Pancreas (tissue), 10 donors: ENCODE measurements at regions not wholly inside any gene's neighbourhood (a gene's known extent, or its start where the extent isn't known, plus 50 kb on each side); places are given as distances from the start of the nearest gene placed in this dataset.

ENCODE experiments used
- ATAC-seq, 4 donors: fragments of 200-7000 bp; cut with Tn5 transposase; one replicate each; pipeline versions ENCODE4 v1.8.0 to v1.9.1; 2020; ENCODE audit warnings: mild to moderate bottlenecking in 4 of 4, moderate library complexity in 4 of 4
- DNase-seq, 6 donors: peaks; one replicate each; pipeline ENCODE4 v3.0.0-alpha.2; 2020
- FAIRE-seq: peaks from 2 replicates; lab custom pipeline; 2012; peaks lifted over from hg19 to GRCh38; lab: Jason Lieb, UNC
- H3K27ac ChIP-seq, 4 donors: fragments of 200-600 bp; sonication (generic); 1 replicate in 3 of 4; 2 replicates in 1 of 4; pipeline versions ENCODE4 v1.5.0 to v1.8.0; 2020
- H3K27me3 ChIP-seq, 4 donors: fragments of 200-600 bp; one replicate each; pipeline ENCODE4 v1.8.0; 2021
- H3K36me3 ChIP-seq, 3 donors: fragments of 200-600 bp; sonication (generic) in 1 of 3; one replicate each; pipeline versions ENCODE4 v1.5.0 to v1.8.0; 2020 to 2021
- H3K4me1 ChIP-seq, 3 donors: fragments of 200-600 bp; one replicate each; pipeline ENCODE4 v1.8.0; 2021
- H3K4me3 ChIP-seq, 4 donors: fragments of 200-600 bp; sonication (generic) in 2 of 4; one replicate each; pipeline versions ENCODE4 v1.5.0 to v1.8.0; 2020 to 2021
- H3K9me3 ChIP-seq, 4 donors: fragments of 200-600 bp; one replicate each; pipeline ENCODE4 v1.8.0; 2021
- WGBS, 2 donors: extraction: QIAGEN DNeasy Blood & Tissue Kit; methylation state at CpG; one replicate each; pipeline ENCODE4 v1.1.7; 2013; 5-methylcytosine and 5-hydroxymethylcytosine counted together
- intact Hi-C, 3 donors: fragments of 100-400 bp; cut with DNase I; formaldehyde crosslinking; loops; one replicate each; pipeline versions ENCODE4 v1.11.1 to v1.14.2; 2022
- TF ChIP-seq, protein P1 (sequence below), 4 donors: fragments of 200-600 bp; sonication (generic) in 3 of 4; IDR thresholded peaks; one replicate each; pipeline versions ENCODE4 v1.5.0 to v1.8.0; 2021; ENCODE audit warnings: antibody characterized with exemption in 4 of 4
- donor health status: healthy with polysubstance abuse.
- donor health status: DM: no; HTN: no; CAD: no; lungs with moderate emphysema.
- donor health status: DM: no; HTN: no; CAD: no.
- donor health status: control.
- donor health status: control.
- donor health status: Bipolar disorder and iron deficiency.
- donor health status: DM: yes; HTN: yes; CAD: no.
- donor health status: DM: no; HTN: no; CAD: no.
- donor health status: DM: no; HTN: no; CAD: no.
- donor health status: DM: yes; HTN: yes; CAD: no.

DNA sequence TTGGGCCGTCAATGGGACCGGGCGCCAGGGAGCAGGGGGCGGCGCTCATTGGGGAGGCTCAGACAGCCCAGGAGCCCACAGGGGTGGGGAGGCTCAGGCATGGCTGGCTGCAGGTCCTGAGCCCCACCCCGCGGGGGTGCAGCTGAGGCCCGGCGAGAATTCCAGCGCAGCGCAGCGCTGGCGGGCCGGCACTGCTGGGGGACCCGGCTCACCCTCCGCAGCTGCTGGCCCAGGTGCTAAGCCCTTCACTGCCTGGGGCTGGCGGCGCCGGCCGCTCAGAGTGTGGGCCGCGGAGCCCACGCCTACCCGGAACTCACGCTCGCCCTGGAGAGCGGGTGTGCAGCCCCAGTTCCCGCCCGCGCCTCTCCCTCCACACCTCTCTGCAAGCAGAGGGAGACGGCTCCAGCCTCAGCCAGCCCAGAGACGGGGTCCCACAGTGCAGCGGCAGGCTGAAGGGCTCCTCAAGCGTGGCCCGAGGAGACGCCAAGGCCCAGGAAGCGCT is 1227.4 kb downstream of the PCDH17 start:
- ATAC-seq, result no peak
- Histone ChIP-seq H3K27ac (no peak overlapping the region), H3K9me3 (no peaks in the 10 kb centered on the region), H3K27me3 (no peaks in the 10 kb centered on the region), H3K4me3 (no peak overlapping the region), H3K4me1 (no peaks in the 10 kb centered on the region), H3K36me3 (no peaks in the 10 kb centered on the region)
- FAIRE-seq, result no peak
- intact Hi-C loops, result no loop called here
- DNase-seq, result no peak
- WGBS, 2 donors, result 94 to 96% methylated on average over 31 to 37 of the region's 37 CpGs
- TF ChIP-seq, protein P1, sequence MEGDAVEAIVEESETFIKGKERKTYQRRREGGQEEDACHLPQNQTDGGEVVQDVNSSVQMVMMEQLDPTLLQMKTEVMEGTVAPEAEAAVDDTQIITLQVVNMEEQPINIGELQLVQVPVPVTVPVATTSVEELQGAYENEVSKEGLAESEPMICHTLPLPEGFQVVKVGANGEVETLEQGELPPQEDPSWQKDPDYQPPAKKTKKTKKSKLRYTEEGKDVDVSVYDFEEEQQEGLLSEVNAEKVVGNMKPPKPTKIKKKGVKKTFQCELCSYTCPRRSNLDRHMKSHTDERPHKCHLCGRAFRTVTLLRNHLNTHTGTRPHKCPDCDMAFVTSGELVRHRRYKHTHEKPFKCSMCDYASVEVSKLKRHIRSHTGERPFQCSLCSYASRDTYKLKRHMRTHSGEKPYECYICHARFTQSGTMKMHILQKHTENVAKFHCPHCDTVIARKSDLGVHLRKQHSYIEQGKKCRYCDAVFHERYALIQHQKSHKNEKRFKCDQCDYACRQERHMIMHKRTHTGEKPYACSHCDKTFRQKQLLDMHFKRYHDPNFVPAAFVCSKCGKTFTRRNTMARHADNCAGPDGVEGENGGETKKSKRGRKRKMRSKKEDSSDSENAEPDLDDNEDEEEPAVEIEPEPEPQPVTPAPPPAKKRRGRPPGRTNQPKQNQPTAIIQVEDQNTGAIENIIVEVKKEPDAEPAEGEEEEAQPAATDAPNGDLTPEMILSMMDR (IDR thresholded peaks at IDR 0.05), result no peak

DNA sequence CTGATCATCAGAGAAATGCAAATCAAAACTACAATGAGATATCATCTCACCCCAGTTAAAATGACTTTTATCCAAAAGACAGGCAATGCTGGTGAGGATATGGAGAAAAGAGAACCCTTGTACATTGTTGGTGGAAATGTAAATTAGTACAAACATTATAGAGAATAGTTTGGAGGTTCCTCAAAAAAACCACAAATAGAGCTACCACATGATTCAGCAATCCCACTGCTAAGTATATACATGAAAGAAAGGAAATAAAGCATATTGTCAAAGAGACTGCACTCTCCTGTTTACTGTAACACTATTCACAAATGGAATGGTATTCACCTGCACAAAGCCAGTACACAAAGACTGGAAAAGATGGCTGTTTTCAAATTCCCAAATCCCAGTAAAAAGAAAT is 1233.7 kb downstream of the PCDH17 start:
- Histone ChIP-seq H3K9me3 (no peaks in the 10 kb centered on the region), H3K4me1 (no peaks in the 10 kb centered on the region), H3K27me3 (no peaks in the 10 kb centered on the region), H3K4me3 (no peak overlapping the region), H3K27ac (no peak overlapping the region), H3K36me3 (no peaks in the 10 kb centered on the region)
- DNase-seq (no peak), FAIRE-seq (no peak), ATAC-seq (no peak)
- TF ChIP-seq, protein P1 (IDR thresholded peaks at IDR 0.05), result no peak
- intact Hi-C loops, result no loop called here

DNA sequence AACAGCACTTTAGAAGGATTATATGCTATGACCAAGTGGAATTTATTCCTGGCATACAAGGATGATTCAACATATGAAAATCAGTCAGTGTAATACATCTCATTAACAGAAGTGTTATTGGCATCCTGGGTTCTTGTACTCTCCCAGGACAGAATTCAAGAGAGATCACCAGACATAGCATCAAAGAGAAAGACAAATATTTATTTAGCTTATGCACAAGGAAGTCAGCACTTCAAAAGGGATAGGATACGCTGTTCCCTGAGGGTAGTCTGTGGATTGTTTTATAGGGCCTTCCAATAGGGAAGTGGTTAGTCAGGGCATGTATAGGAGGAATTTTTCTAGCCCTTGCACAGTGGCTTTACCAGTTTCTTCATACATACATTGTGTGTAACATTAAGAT is 1238.0 kb downstream of the PCDH17 start:
- no peak for FAIRE-seq
- Histone ChIP-seq H3K27me3 (no peaks in the 10 kb centered on the region), H3K4me1 (no peaks in the 10 kb centered on the region), H3K9me3 (no peaks in the 10 kb centered on the region), H3K4me3 (no peak overlapping the region), H3K27ac (no peak overlapping the region), H3K36me3 (no peaks in the 10 kb centered on the region)
- DNase-seq, result no peak
- ATAC-seq, result no peak
- WGBS, 2 donors, result 73 to 81% methylated on average over 1 of the region's 1 CpG
- TF ChIP-seq, protein P1 (IDR thresholded peaks at IDR 0.05), result no peak
- intact Hi-C loops, result no loop called here

DNA sequence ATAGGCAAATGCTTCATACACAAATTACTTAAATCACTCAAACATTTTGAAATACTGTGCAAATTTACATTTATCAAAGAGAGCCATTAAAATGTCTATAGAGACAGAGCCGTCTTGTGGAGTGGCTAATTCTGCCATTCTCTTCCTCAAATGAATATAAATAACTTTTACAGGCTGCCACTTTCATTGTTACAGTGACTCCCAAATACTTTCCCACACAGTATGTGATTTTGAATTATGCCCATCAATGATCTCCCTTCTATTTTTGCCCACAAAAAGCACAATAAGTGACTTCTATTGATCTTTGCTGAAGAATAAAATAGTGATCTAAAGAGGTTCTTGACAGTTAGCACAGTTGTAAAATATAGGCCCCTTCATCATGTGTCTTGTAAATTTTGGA is 1244.9 kb downstream of the PCDH17 start:
- FAIRE-seq, result no peak
- TF ChIP-seq, protein P1 (IDR thresholded peaks at IDR 0.05), result no peak
- 82 to 83% methylated on average over 1 of the region's 1 CpG for WGBS, 2 donors
- no peak for ATAC-seq
- Histone ChIP-seq H3K27ac (no peak overlapping the region), H3K36me3 (no peaks in the 10 kb centered on the region), H3K4me1 (no peaks in the 10 kb centered on the region), H3K4me3 (no peak overlapping the region), H3K9me3 (no peaks in the 10 kb centered on the region), H3K27me3 (no peaks in the 10 kb centered on the region)
- no peak for DNase-seq
- intact Hi-C loops, result no loop called here

DNA sequence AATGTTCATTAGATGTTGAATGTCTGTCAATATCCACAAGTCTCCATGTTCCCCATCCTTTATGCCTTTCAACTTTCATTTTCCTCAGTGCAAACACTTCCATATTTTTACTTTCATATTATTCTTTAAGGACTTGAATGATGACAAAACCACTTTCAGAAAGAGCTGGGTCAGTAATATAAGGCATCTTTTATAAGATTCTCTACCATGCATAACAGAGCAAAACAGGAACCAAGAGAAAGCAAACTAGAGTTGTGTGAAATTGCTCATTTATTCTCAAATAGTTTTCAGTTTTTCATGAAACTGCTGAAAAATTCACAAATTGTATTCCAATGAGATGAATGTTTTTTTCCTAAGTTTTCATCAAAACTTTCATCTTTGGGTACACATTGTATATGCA is 1247.6 kb downstream of the PCDH17 start:
- no peaks in the 10 kb centered on the region for H3K27me3 ChIP-seq
- no peaks in the 10 kb centered on the region for H3K9me3 ChIP-seq
- no peak for ATAC-seq
- no peaks in the 10 kb centered on the region for H3K4me1 ChIP-seq
- intact Hi-C loops, result no loop called here
- no peaks in the 10 kb centered on the region for H3K36me3 ChIP-seq
- H3K27ac ChIP-seq, result no peak overlapping the region
- no peak for FAIRE-seq
- TF ChIP-seq, protein P1 (IDR thresholded peaks at IDR 0.05), result no peak
- no peak for DNase-seq
- H3K4me3 ChIP-seq, result no peak overlapping the region
